ENCODE measurements at regions not wholly inside any gene's neighbourhood (a gene's known extent, or its start where the extent isn't known, plus 50 kb on each side); places are given as distances from the start of the nearest gene placed in this dataset.

GRCh38 chr4:121277194-121278105 lies 103.4 kb downstream of the QRFPR start:
- WGBS: 40% methylated on average over 5 of the region's 5 CpGs
- no peak for ATAC-seq
- Histone ChIP-seq H3K27ac (ENCODE audit: low read length) (no peak overlapping the region), H3K27me3 (ENCODE audit: control insufficient read depth, insufficient read depth) (no peaks in the 10 kb centered on the region), H3K9me3 (ENCODE audit: control insufficient read depth, low read length) (no peaks in the 10 kb centered on the region), H3K4me3 (ENCODE audit: low read length) (no peak overlapping the region), H3K4me1 (ENCODE audit: control insufficient read depth, insufficient read depth, low read length) (no peaks in the 10 kb centered on the region)
- DNase-seq: no peak
- intact Hi-C loops (cut with DNase I): no loop called here

GRCh38 chr4:121273191-121273590 lies 107.6 kb downstream of the QRFPR start:
- ATAC-seq: no peak
- 82% methylated on average over 3 of the region's 3 CpGs for WGBS
- no peak for DNase-seq
- Histone ChIP-seq H3K4me1 (ENCODE audit: control insufficient read depth, insufficient read depth, low read length) (no peaks in the 10 kb centered on the region), H3K27ac (ENCODE audit: low read length) (no peak overlapping the region), H3K4me3 (ENCODE audit: low read length) (no peak overlapping the region), H3K9me3 (ENCODE audit: control insufficient read depth, low read length) (no peaks in the 10 kb centered on the region), H3K27me3 (ENCODE audit: control insufficient read depth, insufficient read depth) (no peaks in the 10 kb centered on the region)
- intact Hi-C loops (cut with DNase I): no loop called here

GRCh38 chr4:121272526-121272925 lies 108.3 kb downstream of the QRFPR start:
- WGBS: 51% methylated on average over 2 of the region's 2 CpGs

GRCh38 chr4:121270389-121270788 lies 106.3 kb upstream of the TNIP3 start:
- no peak for ATAC-seq
- intact Hi-C loops (cut with DNase I): no loop called here
- no peak for DNase-seq
- H3K27me3 ChIP-seq (ENCODE audit: control insufficient read depth, insufficient read depth): no peaks in the 10 kb centered on the region
- H3K27ac ChIP-seq (ENCODE audit: low read length): no peak overlapping the region
- no peak overlapping the region for H3K4me3 ChIP-seq (ENCODE audit: low read length)
- no peaks in the 10 kb centered on the region for H3K4me1 ChIP-seq (ENCODE audit: control insufficient read depth, insufficient read depth, low read length)
- no peaks in the 10 kb centered on the region for H3K9me3 ChIP-seq (ENCODE audit: control insufficient read depth, low read length)

More at GRCh38 chr4:121272526-121272925, 108.3 kb downstream of the QRFPR start:
- H3K4me3 ChIP-seq (ENCODE audit: low read length): no peak overlapping the region
- no peaks in the 10 kb centered on the region for H3K27me3 ChIP-seq (ENCODE audit: control insufficient read depth, insufficient read depth)
- intact Hi-C loops (cut with DNase I): no loop called here
- ATAC-seq (no peak), DNase-seq (no peak)
- no peaks in the 10 kb centered on the region for H3K4me1 ChIP-seq (ENCODE audit: control insufficient read depth, insufficient read depth, low read length)
- no peaks in the 10 kb centered on the region for H3K9me3 ChIP-seq (ENCODE audit: control insufficient read depth, low read length)
- no peak overlapping the region for H3K27ac ChIP-seq (ENCODE audit: low read length)

GRCh38 chr4:121269001-121269400 lies 104.9 kb upstream of the TNIP3 start:
- Histone ChIP-seq H3K4me1 (ENCODE audit: control insufficient read depth, insufficient read depth, low read length) (no peaks in the 10 kb centered on the region), H3K9me3 (ENCODE audit: control insufficient read depth, low read length) (no peaks in the 10 kb centered on the region), H3K4me3 (ENCODE audit: low read length) (no peak overlapping the region), H3K27me3 (ENCODE audit: control insufficient read depth, insufficient read depth) (no peaks in the 10 kb centered on the region), H3K27ac (ENCODE audit: low read length) (no peak overlapping the region)
- ATAC-seq: no peak
- WGBS: 84% methylated on average over 1 of the region's 1 CpG
- intact Hi-C loops (cut with DNase I): no loop called here
- DNase-seq: no peak

GRCh38 chr4:121266982-121267381 lies 102.9 kb upstream of the TNIP3 start:
- ATAC-seq (no peak), DNase-seq (no peak)
- intact Hi-C loops (cut with DNase I): no loop called here
- Histone ChIP-seq H3K27ac (ENCODE audit: low read length) (no peak overlapping the region), H3K4me3 (ENCODE audit: low read length) (no peak overlapping the region), H3K4me1 (ENCODE audit: control insufficient read depth, insufficient read depth, low read length) (no peaks in the 10 kb centered on the region), H3K27me3 (ENCODE audit: control insufficient read depth, insufficient read depth) (no peaks in the 10 kb centered on the region), H3K9me3 (ENCODE audit: control insufficient read depth, low read length) (no peaks in the 10 kb centered on the region)
- 72% methylated on average over 3 of the region's 3 CpGs for WGBS

- intact Hi-C loops (cut with DNase I): no loop called here
- H3K4me3 ChIP-seq (ENCODE audit: low read length): no peak overlapping the region
- DNase-seq (no peak), ATAC-seq (no peak)
- H3K27me3 ChIP-seq (ENCODE audit: control insufficient read depth, insufficient read depth): no peaks in the 10 kb centered on the region
- H3K4me1 ChIP-seq (ENCODE audit: control insufficient read depth, insufficient read depth, low read length): no peaks in the 10 kb centered on the region
- WGBS: 83% methylated on average over 3 of the region's 3 CpGs
- no peak overlapping the region for H3K27ac ChIP-seq (ENCODE audit: low read length)
- no peaks in the 10 kb centered on the region for H3K9me3 ChIP-seq (ENCODE audit: control insufficient read depth, low read length)
Observed at GRCh38 chr4:121256887-121257466, 92.9 kb upstream of the TNIP3 start.

GRCh38 chr4:121255986-121256750 lies 92.0 kb upstream of the TNIP3 start:
- DNase-seq: no peak
- peak in 1 of 2 donors; percentile 67 for ATAC-seq
- Histone ChIP-seq H3K4me3 (ENCODE audit: low read length) (no peak overlapping the region), H3K27me3 (ENCODE audit: control insufficient read depth, insufficient read depth) (no peaks in the 10 kb centered on the region), H3K27ac (ENCODE audit: low read length) (no peak overlapping the region), H3K4me1 (ENCODE audit: control insufficient read depth, insufficient read depth, low read length) (no peaks in the 10 kb centered on the region), H3K9me3 (ENCODE audit: control insufficient read depth, low read length) (no peaks in the 10 kb centered on the region)
- intact Hi-C loops (cut with DNase I): no loop called here

GRCh38 chr4:121253961-121254360 lies 89.8 kb upstream of the TNIP3 start:
- Histone ChIP-seq H3K27ac (ENCODE audit: low read length) (no peak overlapping the region), H3K9me3 (ENCODE audit: control insufficient read depth, low read length) (no peaks in the 10 kb centered on the region), H3K27me3 (ENCODE audit: control insufficient read depth, insufficient read depth) (no peaks in the 10 kb centered on the region), H3K4me3 (ENCODE audit: low read length) (no peak overlapping the region), H3K4me1 (ENCODE audit: control insufficient read depth, insufficient read depth, low read length) (no peaks in the 10 kb centered on the region)
- WGBS: 72% methylated on average over 2 of the region's 2 CpGs
- DNase-seq: no peak
- intact Hi-C loops (cut with DNase I): loop anchor here in 3 of 4 donors (5.0 kb wide), 2 partner anchors 62 to 1097 kb away; no protein-coding TSS in a partner anchor
- no peak for ATAC-seq

GRCh38 chr4:121252224-121252806 lies 88.2 kb upstream of the TNIP3 start:
- no peaks in the 10 kb centered on the region for H3K9me3 ChIP-seq (ENCODE audit: control insufficient read depth, low read length)
- 18% methylated on average over 3 of the region's 3 CpGs for WGBS
- DNase-seq (peak; percentile 55 to 69 (median 69)), ATAC-seq (peak; percentile 64 to 83)
- no peaks in the 10 kb centered on the region for H3K4me1 ChIP-seq (ENCODE audit: control insufficient read depth, insufficient read depth, low read length)
- no peak overlapping the region for H3K4me3 ChIP-seq (ENCODE audit: low read length)
- no peaks in the 10 kb centered on the region for H3K27me3 ChIP-seq (ENCODE audit: control insufficient read depth, insufficient read depth)
- no peak overlapping the region for H3K27ac ChIP-seq (ENCODE audit: low read length)
- intact Hi-C loops (cut with DNase I): loop anchor here in 3 of 4 donors (5.0 kb wide), 2 partner anchors 60 to 1095 kb away; no protein-coding TSS in a partner anchor

GRCh38 chr4:121248747-121249146 lies 84.6 kb upstream of the TNIP3 start:
- DNase-seq (no peak), ATAC-seq (no peak)
- H3K9me3 ChIP-seq (ENCODE audit: control insufficient read depth, low read length): no peaks in the 10 kb centered on the region
- no peak overlapping the region for H3K27ac ChIP-seq (ENCODE audit: low read length)
- intact Hi-C loops (cut with DNase I): no loop called here
- H3K27me3 ChIP-seq (ENCODE audit: control insufficient read depth, insufficient read depth): no peaks in the 10 kb centered on the region
- H3K4me1 ChIP-seq (ENCODE audit: control insufficient read depth, insufficient read depth, low read length): no peaks in the 10 kb centered on the region
- no peak overlapping the region for H3K4me3 ChIP-seq (ENCODE audit: low read length)
- 95% methylated on average over 2 of the region's 2 CpGs for WGBS
